Tibial nerve (tissue), 4 donors: ENCODE measurements at regions not wholly inside any gene's neighbourhood (a gene's known extent, or its start where the extent isn't known, plus 50 kb on each side); places are given as distances from the start of the nearest gene placed in this dataset.

ENCODE experiments used
- DNase-seq, 2 donors: peaks; one replicate each; pipeline ENCODE4 v3.0.0-alpha.2; 2019; ENCODE audit warnings: low spot score in 2 of 2
- H3K27ac ChIP-seq, 4 donors: fragments of 200-600 bp; sonication (generic) in 3 of 4; one replicate each; pipeline ENCODE4 v1.5.1; 2017 to 2019; ENCODE audit warnings: mild to moderate bottlenecking in 1 of 4
- H3K27me3 ChIP-seq, 2 donors: fragments of 200-600 bp; sonication (generic) in 1 of 2; one replicate each; pipeline versions ENCODE4 v1.5.1 to v1.6.0; 2017 to 2019
- H3K36me3 ChIP-seq, 3 donors: fragments of 200-600 bp; sonication (generic); one replicate each; pipeline ENCODE4 v1.5.1; 2018 to 2019
- H3K4me1 ChIP-seq, 4 donors: fragments of 200-600 bp; sonication (generic) in 3 of 4; one replicate each; pipeline ENCODE4 v1.5.1; 2017 to 2019
- H3K4me3 ChIP-seq, 4 donors: fragments of 200-600 bp; sonication (generic) in 3 of 4; one replicate each; pipeline ENCODE4 v1.5.1; 2017 to 2019; ENCODE audit warnings: mild to moderate bottlenecking in 1 of 4, moderate library complexity in 1 of 4
- H3K9me3 ChIP-seq, 4 donors: fragments of 200-600 bp; sonication (generic) in 3 of 4; one replicate each; pipeline ENCODE4 v1.5.1; 2017 to 2019
- EP300 ChIP-seq, 2 donors: sonication (generic); formaldehyde crosslinking; IDR thresholded peaks; one replicate each; pipeline ENCODE4 v1.6.1; 2017; ENCODE audit warnings: antibody characterized with exemption in 2 of 2, mild to moderate bottlenecking in 1 of 2
- POLR2A ChIP-seq, 2 donors: fragments of 450-650 bp; IDR thresholded peaks; one replicate each; pipeline ENCODE4 v1.6.1; 2017; ENCODE audit warnings: antibody characterized with exemption in 2 of 2, mild to moderate bottlenecking in 2 of 2, moderate library complexity in 2 of 2
- WGBS, 2 donors: methylation state at CpG; one replicate each; pipeline ENCODE4 v1.1.5; 2018; 5-methylcytosine and 5-hydroxymethylcytosine counted together
- TF ChIP-seq, protein P1 (sequence below), 5 experiments: fragments of 200-600 bp in 3 of 5; fragments of 450-650 bp in 2 of 5; sonication (generic) in 3 of 5; IDR thresholded peaks; one replicate each; pipeline ENCODE4 v1.5.1; 2016 to 2019; ENCODE audit warnings: antibody characterized with exemption in 5 of 5, mild to moderate bottlenecking in 3 of 5, moderate library complexity in 2 of 5

- Histone ChIP-seq H3K9me3 (no peaks in the 10 kb centered on the region), H3K4me1 (no peaks in the 10 kb centered on the region), H3K36me3 (no peaks in the 10 kb centered on the region), H3K4me3 (no peak overlapping the region), H3K27ac (no peak overlapping the region), H3K27me3 (no peaks in the 10 kb centered on the region)
- 87 to 92% methylated on average over 5 of the region's 5 CpGs for WGBS, 2 donors
- DNase-seq = no peak
- TF ChIP-seq EP300 (IDR thresholded peaks at IDR 0.05) (no peak), POLR2A (IDR thresholded peaks at IDR 0.05) (no peak)
- TF ChIP-seq, protein P1, sequence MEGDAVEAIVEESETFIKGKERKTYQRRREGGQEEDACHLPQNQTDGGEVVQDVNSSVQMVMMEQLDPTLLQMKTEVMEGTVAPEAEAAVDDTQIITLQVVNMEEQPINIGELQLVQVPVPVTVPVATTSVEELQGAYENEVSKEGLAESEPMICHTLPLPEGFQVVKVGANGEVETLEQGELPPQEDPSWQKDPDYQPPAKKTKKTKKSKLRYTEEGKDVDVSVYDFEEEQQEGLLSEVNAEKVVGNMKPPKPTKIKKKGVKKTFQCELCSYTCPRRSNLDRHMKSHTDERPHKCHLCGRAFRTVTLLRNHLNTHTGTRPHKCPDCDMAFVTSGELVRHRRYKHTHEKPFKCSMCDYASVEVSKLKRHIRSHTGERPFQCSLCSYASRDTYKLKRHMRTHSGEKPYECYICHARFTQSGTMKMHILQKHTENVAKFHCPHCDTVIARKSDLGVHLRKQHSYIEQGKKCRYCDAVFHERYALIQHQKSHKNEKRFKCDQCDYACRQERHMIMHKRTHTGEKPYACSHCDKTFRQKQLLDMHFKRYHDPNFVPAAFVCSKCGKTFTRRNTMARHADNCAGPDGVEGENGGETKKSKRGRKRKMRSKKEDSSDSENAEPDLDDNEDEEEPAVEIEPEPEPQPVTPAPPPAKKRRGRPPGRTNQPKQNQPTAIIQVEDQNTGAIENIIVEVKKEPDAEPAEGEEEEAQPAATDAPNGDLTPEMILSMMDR (IDR thresholded peaks at IDR 0.05) = no peak
These were observed 225.6 kb upstream of the PBX1 start for GRCh38 chr1:164333387-164333786.

DNA sequence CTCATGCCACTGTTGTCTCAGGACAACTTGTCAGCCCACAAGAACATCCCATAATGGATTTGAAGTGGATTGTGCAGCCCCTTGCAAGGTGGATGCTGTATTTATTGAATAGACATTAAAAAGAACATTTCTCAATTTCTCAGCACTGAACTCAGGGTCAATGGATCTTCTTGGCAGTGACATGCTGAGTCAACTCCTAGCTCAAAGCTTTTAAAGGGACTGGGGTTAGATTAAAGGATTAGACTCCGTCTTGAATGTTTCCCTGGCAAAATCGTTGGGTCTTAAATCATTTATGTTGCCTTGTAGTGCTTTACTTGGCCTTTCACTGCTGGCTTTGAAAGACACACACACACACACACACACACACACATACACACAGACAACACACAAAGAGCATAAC is 221.6 kb upstream of the PBX1 start:
- no peaks in the 10 kb centered on the region for H3K4me1 ChIP-seq
- H3K4me3 ChIP-seq = no peak overlapping the region
- no peak for DNase-seq
- no peaks in the 10 kb centered on the region for H3K36me3 ChIP-seq
- TF ChIP-seq POLR2A (IDR thresholded peaks at IDR 0.05) (no peak), EP300 (IDR thresholded peaks at IDR 0.05) (no peak)
- TF ChIP-seq, protein P1 (IDR thresholded peaks at IDR 0.05) = no peak
- no peak overlapping the region for H3K27ac ChIP-seq
- H3K9me3 ChIP-seq = peaks cover 0 to 11% (median 0%) of the 10 kb centered on the region in 4 donors
- 36 to 39% methylated on average over 2 of the region's 2 CpGs for WGBS, 2 donors
- H3K27me3 ChIP-seq = no peaks in the 10 kb centered on the region

DNA sequence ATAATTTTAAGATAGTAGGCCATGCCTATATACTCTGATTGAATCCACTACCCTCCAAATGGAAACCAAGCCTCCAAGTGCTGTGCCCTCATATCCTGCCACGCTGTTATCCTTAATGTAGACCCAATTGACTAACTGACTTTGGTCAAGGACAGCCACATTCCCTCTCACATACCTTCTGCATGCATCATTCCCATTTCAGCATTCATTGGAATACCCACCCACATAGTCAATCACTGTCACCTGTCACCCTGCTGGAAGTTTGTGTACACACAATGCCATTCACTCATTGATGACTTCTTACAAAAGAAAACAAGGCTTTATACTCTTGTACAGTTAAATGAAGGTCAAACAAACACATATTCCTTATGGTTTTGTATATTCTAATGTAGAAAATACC is 221.1 kb upstream of the PBX1 start:
- DNase-seq = no peak
- Histone ChIP-seq H3K4me3 (no peak overlapping the region), H3K36me3 (no peaks in the 10 kb centered on the region), H3K27ac (no peak overlapping the region), H3K27me3 (no peaks in the 10 kb centered on the region), H3K9me3 (peaks cover 0 to 11% (median 0%) of the 10 kb centered on the region in 4 donors), H3K4me1 (no peaks in the 10 kb centered on the region)
- 88 to 93% methylated on average over 1 of the region's 1 CpG for WGBS, 2 donors
- TF ChIP-seq POLR2A (IDR thresholded peaks at IDR 0.05) = no peak
- TF ChIP-seq, protein P1 (IDR thresholded peaks at IDR 0.05) = no peak
- no peak for TF ChIP-seq EP300 (IDR thresholded peaks at IDR 0.05)

DNA sequence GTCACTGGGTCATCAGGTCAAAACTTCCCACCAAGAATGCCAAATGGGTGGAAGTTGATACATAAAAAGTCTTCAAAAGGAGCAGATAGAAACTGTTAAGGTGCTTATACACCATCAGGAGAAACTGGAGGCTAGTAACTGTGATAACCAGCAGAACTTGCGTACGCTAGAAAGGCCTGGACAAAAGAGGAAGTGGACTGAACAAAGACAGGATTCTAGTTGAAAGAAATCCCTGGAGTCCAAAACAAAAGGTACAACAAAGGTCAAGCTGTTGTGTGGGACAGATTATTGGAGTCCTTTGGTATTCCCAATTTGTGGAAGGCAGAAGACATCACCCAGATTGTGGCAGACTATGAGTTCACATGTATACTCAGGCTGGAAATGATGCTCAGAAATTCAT is 215.8 kb upstream of the PBX1 start:
- no peak for DNase-seq
- Histone ChIP-seq H3K27me3 (no peaks in the 10 kb centered on the region), H3K4me3 (no peak overlapping the region), H3K27ac (no peak overlapping the region), H3K4me1 (no peaks in the 10 kb centered on the region), H3K36me3 (no peaks in the 10 kb centered on the region), H3K9me3 (peaks cover 0 to 21% (median 1%) of the 10 kb centered on the region in 4 donors)
- TF ChIP-seq POLR2A (IDR thresholded peaks at IDR 0.05) (no peak), EP300 (IDR thresholded peaks at IDR 0.05) (no peak)
- TF ChIP-seq, protein P1 (IDR thresholded peaks at IDR 0.05) = no peak
- 72 to 84% methylated on average over 2 of the region's 2 CpGs for WGBS, 2 donors

DNA sequence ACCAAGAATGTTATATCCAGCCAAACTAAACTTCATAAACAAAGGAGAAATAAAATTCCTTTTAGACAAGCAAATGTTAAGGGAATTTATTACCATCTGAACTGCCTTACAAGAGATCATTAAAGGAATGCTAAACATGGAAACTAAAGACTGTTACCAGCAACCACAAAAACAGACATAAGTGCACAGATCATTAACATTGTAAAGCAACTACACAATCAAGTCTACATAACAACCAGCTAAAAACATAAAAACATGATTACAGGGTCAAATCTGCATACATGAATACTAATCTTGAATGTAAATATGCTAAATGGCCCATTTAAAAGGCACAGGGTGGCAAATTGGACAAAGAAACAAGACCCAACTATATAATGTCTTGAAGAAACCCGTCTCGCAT is 211.0 kb upstream of the PBX1 start:
- Histone ChIP-seq H3K4me3 (no peak overlapping the region), H3K27ac (no peak overlapping the region), H3K27me3 (no peaks in the 10 kb centered on the region), H3K9me3 (peaks cover 0 to 35% (median 5%) of the 10 kb centered on the region in 4 donors), H3K36me3 (no peaks in the 10 kb centered on the region), H3K4me1 (no peaks in the 10 kb centered on the region)
- 96 to 99% methylated on average over 2 of the region's 2 CpGs for WGBS, 2 donors
- TF ChIP-seq EP300 (IDR thresholded peaks at IDR 0.05) = no peak
- TF ChIP-seq POLR2A (IDR thresholded peaks at IDR 0.05) = no peak
- TF ChIP-seq, protein P1 (IDR thresholded peaks at IDR 0.05) = no peak
- DNase-seq = no peak
